ENCODE measurements at regions not wholly inside any gene's neighbourhood (a gene's known extent, or its start where the extent isn't known, plus 50 kb on each side); places are given as distances from the start of the nearest gene placed in this dataset.
"Not testable (repeated sequence)": the region's sequence is repeated elsewhere in the genome, so short reads cannot be mapped to it uniquely, and the experiment has no call there.

DNA sequence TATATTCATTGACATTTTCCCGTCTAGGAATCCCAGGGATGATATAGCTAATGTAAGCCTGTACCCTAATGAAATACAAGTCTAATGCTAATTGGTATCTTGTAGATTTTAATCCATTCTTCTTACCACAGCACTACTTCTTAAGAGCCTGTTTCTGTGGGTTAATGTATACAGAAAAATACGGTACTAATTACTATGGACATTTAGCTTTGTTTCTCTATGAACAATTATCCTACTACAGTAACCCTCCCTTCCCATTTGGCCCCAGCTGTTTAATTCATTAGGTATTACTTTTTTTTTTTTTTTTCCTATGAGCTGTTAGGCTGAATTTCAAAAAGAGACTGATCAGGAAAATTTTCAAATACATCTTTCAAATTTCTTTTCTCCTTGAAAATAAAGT is 245.1 kb upstream of the SLC7A11 start:
- FAIRE-seq = no peak

DNA sequence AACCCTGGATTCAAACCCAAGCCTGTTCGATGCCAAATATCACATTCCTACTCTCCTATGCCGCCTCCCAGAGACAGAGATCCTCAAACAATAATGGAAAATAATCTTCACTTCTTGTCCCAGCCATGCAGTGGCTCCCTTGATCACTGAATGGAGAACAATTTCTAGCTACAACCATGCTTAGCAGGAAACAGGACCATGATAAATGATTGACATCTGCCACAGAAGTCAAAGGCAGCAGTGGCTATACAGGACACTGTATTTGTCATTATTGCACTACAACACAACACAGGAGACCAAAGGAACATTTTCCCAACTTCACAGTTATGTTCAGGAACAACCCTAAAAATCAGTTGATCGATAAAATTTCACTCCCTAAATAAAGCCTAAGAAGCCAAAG is 243.3 kb upstream of the SLC7A11 start:
- FAIRE-seq = no peak

DNA sequence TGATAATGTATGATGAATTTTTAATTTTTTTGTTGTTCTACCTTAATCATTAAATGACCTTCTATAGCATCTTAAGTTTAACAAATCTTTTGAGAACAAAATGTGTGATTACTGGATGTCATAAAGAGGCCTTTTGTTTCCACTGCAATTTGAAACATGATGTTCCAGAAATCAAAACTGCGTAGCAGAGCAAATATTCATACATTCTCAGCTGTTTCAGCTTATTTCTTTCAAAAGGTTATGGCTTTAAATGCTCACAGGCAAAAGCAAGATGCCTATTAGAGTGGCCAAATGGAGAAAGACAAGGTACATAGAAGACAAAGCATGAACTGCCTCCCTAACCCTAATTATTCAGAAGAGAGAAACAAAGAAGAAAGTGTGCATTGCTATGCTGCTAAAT is 233.0 kb upstream of the SLC7A11 start:
- no peak for FAIRE-seq

DNA sequence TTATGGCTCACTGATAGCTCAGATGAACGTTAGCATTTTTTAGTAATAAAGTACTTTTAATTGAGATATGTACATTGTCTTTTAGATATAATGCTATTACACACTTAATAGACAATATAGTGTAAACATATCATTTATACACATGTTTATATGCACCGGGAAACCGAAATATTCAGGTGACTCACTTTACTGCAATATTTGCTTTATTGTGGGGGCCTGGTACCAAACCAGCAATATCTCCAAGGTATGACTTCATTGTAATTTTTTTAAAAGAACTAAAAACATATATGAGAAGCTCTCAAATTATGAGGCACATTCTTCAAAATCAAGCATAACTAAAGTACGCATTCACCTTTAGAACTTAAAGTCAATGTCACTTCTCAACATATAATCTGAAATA is 231.2 kb upstream of the SLC7A11 start:
- no peak for FAIRE-seq

DNA sequence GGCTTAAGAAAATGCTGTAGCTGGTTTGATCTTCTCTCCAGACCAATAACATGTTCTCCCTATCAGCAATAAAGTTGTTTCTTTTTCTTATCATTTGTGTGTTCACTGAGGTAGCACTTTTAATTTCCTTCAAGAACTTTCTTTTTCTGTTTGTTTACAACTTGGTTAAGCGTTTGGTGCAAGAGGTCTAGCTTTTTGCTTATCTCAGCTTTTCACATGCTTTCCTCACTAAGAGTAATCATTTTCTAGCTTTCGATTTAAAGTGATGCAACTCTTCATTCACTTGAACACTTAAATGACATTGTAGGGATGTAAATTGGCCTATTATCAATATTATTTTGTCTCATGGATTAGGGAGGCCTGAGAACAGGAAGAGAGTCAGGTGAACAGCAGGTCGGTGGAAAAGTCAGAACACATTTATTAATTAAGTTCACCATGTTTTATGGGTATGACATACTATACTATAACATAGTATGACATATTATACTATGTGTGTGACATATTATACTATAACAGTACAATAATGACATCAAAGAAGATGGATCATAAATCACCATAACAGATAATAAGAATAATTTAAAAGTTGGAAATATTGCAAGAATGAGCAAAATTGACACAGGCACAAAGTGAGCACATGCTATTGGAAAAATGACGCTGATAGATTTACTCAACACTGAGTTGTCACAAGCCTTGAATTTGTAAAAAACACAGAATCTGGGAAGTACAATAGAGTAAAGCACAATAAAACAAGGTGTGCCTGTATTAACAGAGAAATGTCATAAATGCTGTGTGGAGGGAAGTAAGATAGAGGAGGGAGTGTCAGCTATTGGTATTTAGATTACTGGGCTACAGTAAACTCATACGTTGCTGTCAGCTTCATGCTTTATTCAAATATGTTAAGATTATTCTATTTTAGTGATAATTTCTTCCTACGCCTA is 218.6 kb upstream of the SLC7A11 start:
- no peak for FAIRE-seq

DNA sequence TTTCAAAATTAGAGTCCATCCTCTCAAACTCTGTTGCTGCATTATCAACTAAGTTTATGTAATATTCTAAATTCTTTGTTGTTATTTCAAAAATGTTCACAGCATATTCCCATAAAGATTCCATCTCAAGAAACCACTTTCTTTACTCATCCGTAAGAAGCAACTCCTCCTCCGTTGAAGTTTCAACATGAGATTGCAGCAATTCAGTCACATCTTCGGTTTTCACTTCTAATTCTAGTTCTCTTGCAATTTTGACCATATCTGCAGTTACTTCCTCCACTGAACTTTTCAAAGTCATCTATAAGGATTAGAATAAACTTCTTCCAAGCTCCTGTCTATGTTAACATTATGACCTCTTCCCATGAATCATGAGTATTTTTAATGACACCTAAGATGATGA is 216.6 kb upstream of the SLC7A11 start:
- FAIRE-seq = no peak

DNA sequence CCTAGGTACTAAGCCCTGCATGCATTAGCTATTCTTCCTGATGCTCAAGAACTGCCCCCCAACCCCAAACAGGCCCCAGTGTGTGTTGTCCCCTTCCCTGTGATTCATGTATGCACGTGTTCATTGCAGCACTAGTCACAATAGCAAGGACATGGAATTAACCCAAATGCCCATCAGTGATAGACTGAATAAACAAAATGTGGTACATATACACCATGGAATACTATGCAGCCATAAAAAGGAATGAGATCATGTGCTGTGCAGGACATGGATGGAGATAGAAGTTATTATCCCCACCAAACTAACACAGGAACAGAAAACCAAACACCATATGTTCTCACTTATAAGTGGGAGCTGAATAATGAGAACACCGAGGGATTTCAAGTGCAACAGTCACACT is 214.2 kb upstream of the SLC7A11 start:
- not testable (repeated sequence) for FAIRE-seq

DNA sequence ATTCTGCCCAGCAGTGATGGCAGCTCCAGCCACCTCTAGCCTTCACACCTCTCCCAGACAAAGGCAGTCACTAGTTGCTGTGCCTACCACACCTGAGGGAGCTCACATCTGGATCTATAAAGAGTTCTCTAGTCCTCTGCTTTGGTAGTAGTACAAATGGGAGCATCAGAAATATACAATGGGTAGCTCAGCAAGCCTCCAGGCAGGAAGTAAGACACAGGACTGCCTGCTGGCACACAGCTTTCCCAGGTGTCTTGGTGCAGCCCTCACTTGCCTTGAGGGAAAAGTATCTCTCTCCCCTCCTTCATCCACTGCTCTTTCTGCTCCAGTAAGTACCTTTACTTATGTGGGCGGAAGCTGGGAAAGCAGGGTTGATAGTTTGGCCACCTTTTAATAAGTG is 212.9 kb upstream of the SLC7A11 start:
- FAIRE-seq = no peak

DNA sequence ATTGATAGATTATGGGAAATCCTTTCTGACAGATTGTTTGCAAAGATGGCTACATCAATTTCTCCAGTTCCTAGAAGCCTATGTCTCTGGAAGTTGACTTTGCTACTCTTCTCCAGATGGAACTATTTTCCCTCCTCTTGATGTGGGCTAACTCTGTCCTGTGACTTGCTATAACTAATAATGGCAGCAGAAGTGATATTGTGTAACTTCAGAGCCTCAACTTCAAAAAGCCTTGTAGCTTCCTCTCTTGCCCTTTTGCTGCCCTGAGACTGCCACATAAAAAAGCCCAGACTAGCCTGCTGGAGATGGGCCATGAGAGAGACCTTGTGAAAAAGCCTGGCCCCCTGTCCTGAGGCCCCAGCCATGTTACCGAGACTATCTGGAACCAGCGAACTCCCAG is 210.7 kb upstream of the SLC7A11 start:
- FAIRE-seq = no peak

DNA sequence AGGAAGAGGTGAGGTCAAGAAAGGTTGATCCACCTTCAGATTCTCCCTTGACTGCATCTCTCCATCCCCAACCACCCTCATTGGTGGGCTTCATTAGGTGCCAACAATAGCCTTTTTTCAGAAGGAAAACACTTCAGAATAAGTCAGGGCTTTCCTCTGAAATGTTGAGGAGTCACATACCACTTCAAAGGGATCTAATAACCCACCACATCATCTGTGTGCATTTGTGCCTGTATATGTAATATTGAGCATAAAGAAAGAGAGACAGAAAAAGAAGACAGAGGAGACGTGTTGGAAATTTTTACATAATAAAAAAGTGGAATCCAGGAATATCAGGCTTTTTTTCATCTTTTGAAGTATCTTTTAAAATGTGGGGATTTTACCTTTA is 209.1 kb upstream of the SLC7A11 start:
- FAIRE-seq = no peak

DNA sequence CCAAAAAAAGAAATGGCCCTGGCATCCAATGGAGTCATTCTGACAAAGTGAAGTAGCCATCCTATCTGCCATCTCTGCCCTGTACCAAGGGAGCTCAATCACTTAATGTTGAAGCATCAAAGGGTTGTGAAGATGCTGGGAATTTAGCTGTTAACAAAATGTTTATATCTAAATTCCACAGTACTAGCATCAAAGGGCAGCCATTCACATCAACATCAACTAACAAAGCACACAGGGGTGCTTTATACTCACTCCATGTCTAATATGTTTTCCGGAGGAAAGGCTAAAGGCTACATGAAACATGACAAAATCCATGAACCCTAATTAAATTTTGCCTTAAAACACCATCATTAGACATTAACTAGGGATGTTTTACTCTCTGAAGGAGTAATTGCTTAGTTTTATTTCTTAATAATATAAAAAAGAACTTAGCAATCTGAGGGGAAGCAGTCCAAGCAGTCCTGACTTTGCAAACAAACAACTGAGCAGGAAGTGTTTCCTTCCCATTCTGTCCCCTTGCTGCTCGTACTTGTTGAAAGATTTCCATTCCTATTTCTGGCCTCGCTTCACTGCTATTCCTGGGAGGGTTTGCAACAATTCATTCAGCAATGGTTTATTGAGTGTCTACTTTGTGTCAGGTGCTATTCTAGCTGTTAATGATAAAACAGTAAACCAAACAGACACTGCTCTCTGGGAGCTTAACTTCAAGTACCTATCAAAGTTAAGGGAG is 208.6 kb upstream of the SLC7A11 start:
- FAIRE-seq = no peak

DNA sequence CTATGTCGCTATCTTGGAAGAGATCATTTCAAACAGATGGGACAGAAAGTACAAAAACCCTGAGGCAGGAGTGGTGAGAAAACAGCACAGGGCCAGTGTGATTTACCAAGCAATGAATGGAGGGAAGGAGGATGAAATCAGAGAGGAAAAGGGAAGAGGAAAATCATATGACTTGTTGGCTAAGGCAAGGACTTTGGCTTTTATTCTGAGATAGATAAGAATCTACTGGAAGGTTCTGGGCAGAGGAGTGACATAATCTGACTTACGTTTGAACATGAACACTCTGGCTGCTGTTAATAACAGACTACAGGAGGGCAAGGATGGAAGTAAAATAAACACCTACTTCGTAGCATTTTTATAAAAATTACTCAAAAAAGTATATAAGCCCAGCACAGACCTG is 207.8 kb upstream of the SLC7A11 start:
- FAIRE-seq = no peak

DNA sequence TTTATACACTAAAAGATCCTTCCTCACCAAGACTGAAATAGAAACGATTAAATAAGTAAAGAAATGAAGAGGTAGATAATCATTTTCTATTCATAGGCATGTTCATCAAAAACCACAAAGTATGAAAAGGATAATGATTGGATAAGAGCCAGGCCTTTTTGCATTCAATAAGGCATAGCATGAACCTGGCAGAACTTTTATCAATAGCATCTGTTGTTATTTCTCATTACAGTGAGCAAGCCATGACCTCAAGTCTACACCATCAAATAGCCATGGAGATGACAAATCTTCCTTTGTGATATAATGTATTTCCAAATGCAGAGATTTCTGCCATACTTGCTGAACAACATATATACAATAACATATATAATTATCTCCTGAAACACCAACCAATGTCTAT is 206.0 kb upstream of the SLC7A11 start:
- FAIRE-seq = no peak

DNA sequence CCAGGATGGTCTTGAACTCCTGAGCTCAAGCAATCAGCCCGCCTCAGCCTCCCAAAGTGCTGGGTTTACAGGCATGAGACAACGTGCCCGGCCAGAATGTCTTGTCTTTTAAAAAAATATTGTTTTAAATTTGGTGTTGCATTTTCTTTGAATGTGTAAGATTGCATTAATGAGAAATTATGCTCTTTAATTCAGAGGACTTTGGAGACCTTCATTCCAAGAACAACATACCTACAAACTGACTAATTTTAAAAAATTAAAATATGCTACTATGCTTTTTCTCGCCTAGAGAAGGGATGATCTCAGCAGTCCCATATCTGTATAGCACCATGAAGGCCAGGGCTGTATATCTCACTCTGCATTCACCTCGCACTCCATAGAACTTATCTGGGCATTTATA is 204.3 kb upstream of the SLC7A11 start:
- FAIRE-seq = no peak

DNA sequence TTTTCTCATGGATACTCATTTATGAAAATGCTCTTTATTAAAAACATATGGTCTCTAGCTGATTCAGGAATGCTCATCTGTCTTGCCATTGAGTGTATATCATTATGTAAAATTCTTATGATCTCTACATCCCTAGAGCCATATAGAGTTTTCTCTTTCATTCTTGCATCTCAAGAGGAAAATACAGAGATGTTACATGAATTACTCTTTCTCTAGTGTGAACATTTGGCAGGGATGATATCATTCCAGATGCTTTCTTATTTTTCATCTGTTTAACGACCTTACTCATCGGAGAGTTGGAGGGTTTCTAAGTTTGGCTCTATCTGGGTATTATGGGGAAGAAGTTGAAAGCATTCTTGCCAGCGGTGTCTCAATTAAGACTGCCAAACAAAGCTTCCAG is 202.9 kb upstream of the SLC7A11 start:
- no peak for FAIRE-seq

DNA sequence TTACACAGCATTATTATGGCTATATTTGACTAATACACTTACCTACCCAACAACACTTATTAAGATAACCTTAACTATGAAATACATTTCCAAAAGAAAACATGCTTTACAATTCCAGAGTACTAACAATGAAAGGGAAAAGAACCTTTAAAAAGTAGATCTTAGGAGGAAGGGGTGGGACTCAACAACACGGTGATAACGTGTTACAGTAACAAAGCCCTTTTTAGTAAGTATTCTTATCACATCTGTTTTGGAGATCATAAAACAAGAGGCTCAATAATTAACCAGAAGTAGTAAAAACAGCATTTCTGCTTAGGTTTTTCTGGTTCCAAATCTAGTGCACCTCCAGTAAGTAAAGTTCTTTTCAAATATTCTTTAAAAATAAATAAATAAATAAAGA is 202.1 kb upstream of the SLC7A11 start:
- FAIRE-seq = no peak

DNA sequence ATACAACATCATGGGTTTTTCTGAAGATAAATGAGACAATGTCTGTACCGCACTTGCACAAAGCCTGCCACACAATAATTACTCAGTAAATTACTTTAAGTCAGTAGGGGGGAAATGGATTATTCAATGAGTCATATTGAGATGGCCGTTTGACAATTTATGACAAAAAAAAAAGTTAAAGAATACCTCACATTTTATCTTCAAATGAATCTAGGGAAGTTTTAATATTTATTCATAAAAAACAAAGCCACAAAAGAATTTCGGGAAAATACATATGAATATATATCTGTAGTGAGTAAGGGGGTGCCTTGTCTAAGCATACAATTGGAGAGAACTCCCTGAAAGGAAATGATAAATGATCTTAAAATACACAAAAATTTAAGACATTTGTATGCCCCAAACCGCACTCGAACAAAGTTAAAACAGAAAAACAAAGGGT is 197.0 kb upstream of the SLC7A11 start:
- no peak for FAIRE-seq

DNA sequence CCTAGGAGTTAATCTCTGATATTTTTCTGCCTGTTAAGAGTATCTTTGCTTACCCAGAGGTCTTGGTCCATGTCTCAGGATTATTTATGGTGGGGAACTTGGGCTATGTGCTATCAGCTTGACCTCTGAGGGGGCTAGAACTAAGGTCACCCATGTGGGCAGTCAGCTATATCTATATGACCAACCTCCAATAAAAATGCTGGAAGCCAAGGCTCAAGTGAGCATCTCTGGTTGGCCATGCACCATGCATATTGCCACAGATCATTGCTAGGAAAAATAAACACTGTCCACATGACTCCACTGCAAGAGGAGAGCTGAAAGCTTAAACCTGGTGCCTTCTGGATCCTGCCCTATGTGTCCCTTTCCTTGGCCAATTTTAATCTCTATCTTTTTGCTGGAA is 196.5 kb upstream of the SLC7A11 start:
- no peak for FAIRE-seq

DNA sequence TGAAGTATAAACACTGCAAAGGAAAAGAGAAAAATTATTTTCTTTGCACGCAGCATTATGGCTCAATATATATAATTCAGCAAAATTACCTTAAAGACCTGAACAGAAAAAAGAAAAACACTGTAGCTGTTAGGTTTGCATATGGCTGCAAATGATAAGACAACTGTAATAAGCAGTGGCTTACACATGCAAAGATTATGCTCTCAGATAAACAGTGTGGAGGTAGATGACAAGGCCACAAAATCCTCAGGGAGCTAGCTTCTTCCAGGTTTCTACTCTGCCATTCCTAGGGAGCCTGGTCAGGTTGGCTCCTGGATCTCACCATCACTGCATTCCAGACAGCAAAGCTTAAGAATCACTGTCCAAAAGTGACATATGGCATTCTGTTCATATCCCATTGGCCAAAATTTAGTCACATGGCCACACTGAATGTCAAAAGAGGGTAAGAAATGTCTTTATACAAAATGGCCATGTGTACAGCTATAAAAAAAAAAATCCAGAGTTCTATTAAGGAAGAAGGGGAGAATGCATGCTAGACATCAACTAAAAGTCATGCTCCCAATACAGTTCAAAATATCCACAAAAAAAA is 195.2 kb upstream of the SLC7A11 start:
- FAIRE-seq = no peak

DNA sequence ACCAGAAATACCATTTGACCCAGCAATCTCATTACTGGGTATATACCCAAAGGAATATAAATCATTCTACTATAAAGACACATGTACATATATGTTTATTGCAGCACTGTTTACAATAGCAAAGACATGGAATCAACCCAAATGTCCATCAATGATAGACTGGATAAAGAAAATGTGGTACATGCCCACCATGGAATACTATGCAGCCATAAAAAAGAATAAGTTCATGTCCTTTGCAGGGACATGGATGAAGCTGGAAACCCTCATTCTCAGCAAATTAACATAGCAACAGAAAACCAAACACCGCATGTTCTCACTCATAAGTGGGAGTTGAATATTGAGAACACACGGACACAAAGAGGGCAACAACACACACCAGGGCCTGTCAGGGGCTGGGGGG is 193.6 kb upstream of the SLC7A11 start:
- not testable (repeated sequence) for FAIRE-seq

DNA sequence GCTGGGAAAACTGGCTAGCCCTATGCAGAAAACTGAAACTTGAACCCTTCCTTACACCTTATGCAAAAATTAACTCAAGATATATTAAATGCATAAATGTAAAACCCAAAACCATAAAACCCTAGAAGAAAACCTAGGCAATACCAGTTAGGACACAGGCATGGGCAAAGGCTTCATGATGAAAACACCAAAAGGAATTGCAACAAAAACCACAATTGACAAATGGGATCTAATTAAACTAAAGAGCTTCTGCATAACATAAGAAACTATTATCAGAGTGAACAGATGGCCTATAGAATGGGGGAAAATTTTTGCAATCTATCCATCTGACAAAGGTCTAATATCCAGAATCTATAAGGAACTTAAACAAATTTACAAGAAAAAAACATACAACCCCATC is 192.9 kb upstream of the SLC7A11 start:
- FAIRE-seq = not testable (repeated sequence)

DNA sequence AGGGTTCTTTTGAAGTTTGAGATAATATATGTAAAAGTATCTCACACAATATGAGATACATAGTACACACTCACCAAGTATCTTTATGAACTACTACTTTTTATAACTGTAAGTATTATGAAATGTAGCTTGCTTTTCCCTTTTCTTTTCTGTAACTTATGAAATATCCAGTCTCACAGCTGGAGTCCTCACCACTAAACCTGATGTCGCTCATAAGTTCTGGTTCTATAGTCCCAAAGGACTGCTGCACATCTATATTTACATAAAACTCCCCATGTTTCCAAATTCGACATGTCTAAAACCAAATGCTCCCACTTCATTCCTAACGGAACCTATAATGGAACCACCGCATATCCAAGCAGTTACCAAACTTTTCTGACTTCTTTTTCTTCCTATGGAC is 186.5 kb upstream of the SLC7A11 start:
- no peak for FAIRE-seq

DNA sequence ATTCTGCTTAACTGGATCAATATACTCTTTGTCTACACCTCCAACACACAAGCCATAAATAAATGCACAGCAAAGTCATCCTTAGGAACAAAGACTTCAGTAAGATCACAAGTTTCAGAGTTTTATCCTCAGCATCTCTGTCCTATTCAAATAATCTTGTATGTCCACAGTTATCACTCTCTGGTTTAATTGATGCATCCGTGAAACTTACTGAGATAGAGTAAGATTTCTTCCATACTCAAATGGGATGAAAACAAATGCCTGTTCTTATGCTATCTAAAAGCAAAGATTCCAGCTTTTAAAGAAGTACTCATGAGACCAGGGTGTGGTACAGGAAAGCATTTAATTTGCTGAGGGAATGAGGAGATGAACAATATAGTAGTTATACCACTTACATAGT is 184.6 kb upstream of the SLC7A11 start:
- no peak for FAIRE-seq

DNA sequence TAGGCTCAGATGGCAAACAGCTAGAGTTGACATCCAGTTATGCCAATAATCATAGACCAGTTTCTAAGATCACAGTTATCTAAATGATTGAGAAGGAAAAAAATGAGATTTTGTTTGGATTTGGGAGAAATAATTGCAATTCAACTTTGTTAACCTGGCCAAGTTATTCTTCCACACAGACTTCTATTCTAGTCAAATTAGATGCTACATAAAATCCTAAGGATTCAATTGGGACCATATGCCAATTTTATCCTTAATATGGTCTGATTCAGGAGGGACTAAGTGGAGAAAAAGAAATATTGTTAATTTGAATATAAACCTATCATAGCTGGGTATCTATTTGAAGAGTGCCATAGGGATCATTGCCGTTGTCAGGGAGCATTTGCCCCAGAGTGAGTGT is 178.3 kb upstream of the SLC7A11 start:
- FAIRE-seq = no peak
